Lung (tissue), 11 donors: ENCODE measurements at regions not wholly inside any gene's neighbourhood (a gene's known extent, or its start where the extent isn't known, plus 50 kb on each side); places are given as distances from the start of the nearest gene placed in this dataset.
A peak's percentile ranks its signal among the peaks of the same experiment; 100 is the strongest.

ENCODE experiments used
- ATAC-seq: fragments of 200-7000 bp; cut with Tn5 transposase; one replicate; pipeline ENCODE4 v1.9.1; 2020; ENCODE audit warnings: moderate number of reproducible peaks; ENCODE audit not compliant: insufficient read depth, low FRiP score
- DNase-seq, 3 donors: peaks; one replicate each; pipeline ENCODE4 v3.0.0-alpha.2; 2013 to 2017
- H3K27ac ChIP-seq, 2 donors: one replicate each; pipeline ENCODE4 v1.5.1; 2013; ENCODE audit warnings: mild to moderate bottlenecking in 2 of 2, moderate library complexity in 2 of 2, control low read depth in 1 of 2, inconsistent platforms in 1 of 2, low read depth in 1 of 2, low read length in 1 of 2
- H3K27me3 ChIP-seq, 3 donors: one replicate each; pipeline ENCODE4 v1.5.1; 2013; ENCODE audit warnings: low read length in 2 of 3; ENCODE audit not compliant: control insufficient read depth in 3 of 3, insufficient read depth in 3 of 3
- H3K36me3 ChIP-seq, 4 donors: one replicate each; pipeline ENCODE4 v1.5.1; 2013; ENCODE audit warnings: low read length in 4 of 4, mild to moderate bottlenecking in 1 of 4, moderate library complexity in 1 of 4; ENCODE audit not compliant: control insufficient read depth in 4 of 4, insufficient read depth in 4 of 4
- H3K4me1 ChIP-seq, 5 donors: one replicate each; pipeline ENCODE4 v1.5.1; 2013; ENCODE audit warnings: low read length in 5 of 5, mild to moderate bottlenecking in 2 of 5, moderate library complexity in 1 of 5; ENCODE audit not compliant: control insufficient read depth in 5 of 5, insufficient read depth in 5 of 5
- H3K4me3 ChIP-seq: one replicate; pipeline ENCODE4 v1.5.1; 2013; ENCODE audit warnings: mild to moderate bottlenecking, control low read depth, moderate library complexity
- H3K9ac ChIP-seq, 2 donors: one replicate each; pipeline ENCODE4 v1.5.1; 2013; ENCODE audit warnings: low read length in 2 of 2, control low read depth in 1 of 2; ENCODE audit not compliant: insufficient read depth in 1 of 2
- H3K9me3 ChIP-seq, 4 donors: one replicate each; pipeline ENCODE4 v1.5.1; 2013; ENCODE audit warnings: low read length in 3 of 4, mild to moderate bottlenecking in 1 of 4, moderate library complexity in 1 of 4; ENCODE audit not compliant: control insufficient read depth in 4 of 4, insufficient read depth in 3 of 4
- CTCF ChIP-seq: IDR thresholded peaks from 2 replicates; pipeline ENCODE4 v1.5.1; 2012; ENCODE audit warnings: mild to moderate bottlenecking; ENCODE audit errors: control extremely low read depth, extremely low read depth
- WGBS, 2 donors: extraction: QIAGEN DNeasy Blood & Tissue Kit; methylation state at CpG; one replicate each; pipeline ENCODE4 v1.1.7; 2013; 5-methylcytosine and 5-hydroxymethylcytosine counted together
- donor health status: control.
- donor health status: control.
- donor health status: Bipolar disorder and iron deficiency.
- donor health status: healthy.
- donor health status: DM: yes; HTN: yes; CAD: no.

GRCh38 chr1:221063651-221064050 is 184.4 kb downstream of the HLX start:
- H3K4me1 ChIP-seq = peaks cover 0 to 20% (median 0%) of the 10 kb centered on the region in 5 donors
- no peak for TF ChIP-seq CTCF
- H3K4me3 ChIP-seq = no peak overlapping the region
- H3K9me3 ChIP-seq = no peaks in the 10 kb centered on the region
- H3K27ac ChIP-seq = no peak overlapping the region
- H3K36me3 ChIP-seq = no peaks in the 10 kb centered on the region
- no peaks in the 10 kb centered on the region for H3K27me3 ChIP-seq
- no peak for DNase-seq
- H3K9ac ChIP-seq = no peak overlapping the region
- ATAC-seq = no peak

GRCh38 chr1:221066351-221067001 is 187.2 kb downstream of the HLX start:
- peaks cover 0 to 8% (median 0%) of the 10 kb centered on the region in 5 donors for H3K4me1 ChIP-seq
- no peaks in the 10 kb centered on the region for H3K36me3 ChIP-seq
- ATAC-seq = no peak
- no peak for DNase-seq
- H3K9me3 ChIP-seq = no peaks in the 10 kb centered on the region
- WGBS, 2 donors = 77 to 79% methylated on average over 5 of the region's 5 CpGs
- TF ChIP-seq CTCF = no peak
- H3K27me3 ChIP-seq = no peaks in the 10 kb centered on the region
- H3K9ac ChIP-seq = no peak overlapping the region
- H3K4me3 ChIP-seq = no peak overlapping the region
- H3K27ac ChIP-seq = no peak overlapping the region

GRCh38 chr1:221067721-221068120 is 188.5 kb downstream of the HLX start:
- Histone ChIP-seq H3K9me3 (no peaks in the 10 kb centered on the region), H3K27me3 (no peaks in the 10 kb centered on the region), H3K36me3 (no peaks in the 10 kb centered on the region), H3K4me3 (no peak overlapping the region), H3K9ac (no peak overlapping the region), H3K27ac (no peak overlapping the region), H3K4me1 (peaks cover 0 to 18% (median 7%) of the 10 kb centered on the region in 5 donors)
- WGBS, 2 donors = 73 to 84% methylated on average over 2 of the region's 2 CpGs
- TF ChIP-seq CTCF = no peak
- DNase-seq (peak in 2 of 3 donors; percentile 52 to 62), ATAC-seq (no peak)
